PC-9 (cell line): ENCODE measurements at regions not wholly inside any gene's neighbourhood (a gene's known extent, or its start where the extent isn't known, plus 50 kb on each side); places are given as distances from the start of the nearest gene placed in this dataset.
"Not testable (repeated sequence)": the region's sequence is repeated elsewhere in the genome, so short reads cannot be mapped to it uniquely, and the experiment has no call there.

Source experiments
- EZH2 ChIP-seq: fragments of 200-600 bp; sonication (generic); IDR thresholded peaks from 2 replicates; pipeline ENCODE4 v1.8.0; 2017; ENCODE audit warnings: antibody characterized with exemption, low read depth
- TF ChIP-seq, protein P1 (sequence below): fragments of 200-600 bp; sonication (generic); conservative IDR thresholded peaks from 2 replicates; pipeline ENCODE4 v1.6.1; 2017; ENCODE audit warnings: mixed run types, antibody characterized with exemption, mild to moderate bottlenecking, moderate library complexity

- TF ChIP-seq, protein P1, sequence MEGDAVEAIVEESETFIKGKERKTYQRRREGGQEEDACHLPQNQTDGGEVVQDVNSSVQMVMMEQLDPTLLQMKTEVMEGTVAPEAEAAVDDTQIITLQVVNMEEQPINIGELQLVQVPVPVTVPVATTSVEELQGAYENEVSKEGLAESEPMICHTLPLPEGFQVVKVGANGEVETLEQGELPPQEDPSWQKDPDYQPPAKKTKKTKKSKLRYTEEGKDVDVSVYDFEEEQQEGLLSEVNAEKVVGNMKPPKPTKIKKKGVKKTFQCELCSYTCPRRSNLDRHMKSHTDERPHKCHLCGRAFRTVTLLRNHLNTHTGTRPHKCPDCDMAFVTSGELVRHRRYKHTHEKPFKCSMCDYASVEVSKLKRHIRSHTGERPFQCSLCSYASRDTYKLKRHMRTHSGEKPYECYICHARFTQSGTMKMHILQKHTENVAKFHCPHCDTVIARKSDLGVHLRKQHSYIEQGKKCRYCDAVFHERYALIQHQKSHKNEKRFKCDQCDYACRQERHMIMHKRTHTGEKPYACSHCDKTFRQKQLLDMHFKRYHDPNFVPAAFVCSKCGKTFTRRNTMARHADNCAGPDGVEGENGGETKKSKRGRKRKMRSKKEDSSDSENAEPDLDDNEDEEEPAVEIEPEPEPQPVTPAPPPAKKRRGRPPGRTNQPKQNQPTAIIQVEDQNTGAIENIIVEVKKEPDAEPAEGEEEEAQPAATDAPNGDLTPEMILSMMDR = not testable (repeated sequence)
- not testable (repeated sequence) for TF ChIP-seq EZH2
Observed at GRCh38 chr5:84435861-84436346, 51.2 kb upstream of the EDIL3 start.
